ENCODE measurements at regions not wholly inside any gene's neighbourhood (a gene's known extent, or its start where the extent isn't known, plus 50 kb on each side); places are given as distances from the start of the nearest gene placed in this dataset.

- Histone ChIP-seq H3K4me3 (replicated peaks; ENCODE audit: low read depth, low read length) (no peak overlapping the region), H3K27me3 (replicated peaks; ENCODE audit: control insufficient read depth, insufficient read depth, low read length) (no peaks in the 10 kb centered on the region), H3K36me3 (ENCODE audit: control insufficient read depth, insufficient read depth, low read length) (no peaks in the 10 kb centered on the region)
- TF ChIP-seq CTCF (IDR thresholded peaks at IDR 0.05; ENCODE audit: insufficient read depth, low read length, poor library complexity, severe bottlenecking): no peak
- DNase-seq (ENCODE audit: extremely low read depth, insufficient read length): no peak
Measured at GRCh38 chr1:198918920-198919319, 280.1 kb downstream of the PTPRC start.

GRCh38 chr1:198919667-198920398 is 281.0 kb downstream of the PTPRC start:
- TF ChIP-seq CTCF (IDR thresholded peaks at IDR 0.05; ENCODE audit: insufficient read depth, low read length, poor library complexity, severe bottlenecking): no peak
- H3K4me3 ChIP-seq (replicated peaks; ENCODE audit: low read depth, low read length): no peak overlapping the region
- no peak for DNase-seq (ENCODE audit: extremely low read depth, insufficient read length)
- no peaks in the 10 kb centered on the region for H3K27me3 ChIP-seq (replicated peaks; ENCODE audit: control insufficient read depth, insufficient read depth, low read length)
- no peaks in the 10 kb centered on the region for H3K36me3 ChIP-seq (ENCODE audit: control insufficient read depth, insufficient read depth, low read length)

GRCh38 chr1:198922638-198923430 is 284.0 kb downstream of the PTPRC start:
- Histone ChIP-seq H3K27me3 (replicated peaks; ENCODE audit: control insufficient read depth, insufficient read depth, low read length) (no peaks in the 10 kb centered on the region), H3K36me3 (ENCODE audit: control insufficient read depth, insufficient read depth, low read length) (no peaks in the 10 kb centered on the region), H3K4me3 (replicated peaks; ENCODE audit: low read depth, low read length) (no peak overlapping the region)
- peak; percentile 64 for DNase-seq (ENCODE audit: extremely low read depth, insufficient read length)
- TF ChIP-seq CTCF (IDR thresholded peaks at IDR 0.05; ENCODE audit: insufficient read depth, low read length, poor library complexity, severe bottlenecking): no peak

- H3K27me3 ChIP-seq (replicated peaks; ENCODE audit: control insufficient read depth, insufficient read depth, low read length): no peaks in the 10 kb centered on the region
- no peaks in the 10 kb centered on the region for H3K36me3 ChIP-seq (ENCODE audit: control insufficient read depth, insufficient read depth, low read length)
- no peak overlapping the region for H3K4me3 ChIP-seq (replicated peaks; ENCODE audit: low read depth, low read length)
- TF ChIP-seq CTCF (IDR thresholded peaks at IDR 0.05; ENCODE audit: insufficient read depth, low read length, poor library complexity, severe bottlenecking): no peak
- DNase-seq (ENCODE audit: extremely low read depth, insufficient read length): no peak
Measured at GRCh38 chr1:198923993-198924392, 285.2 kb downstream of the PTPRC start.

- Histone ChIP-seq H3K4me3 (replicated peaks; ENCODE audit: low read depth, low read length) (no peak overlapping the region), H3K36me3 (ENCODE audit: control insufficient read depth, insufficient read depth, low read length) (no peaks in the 10 kb centered on the region), H3K27me3 (replicated peaks; ENCODE audit: control insufficient read depth, insufficient read depth, low read length) (no peaks in the 10 kb centered on the region)
- DNase-seq (ENCODE audit: extremely low read depth, insufficient read length): no peak
- TF ChIP-seq CTCF (IDR thresholded peaks at IDR 0.05; ENCODE audit: insufficient read depth, low read length, poor library complexity, severe bottlenecking): no peak
Measured at GRCh38 chr1:198925567-198925966, 286.7 kb downstream of the PTPRC start.

All from GM06990 (cell line).